ENCODE measurements at regions not wholly inside any gene's neighbourhood (a gene's known extent, or its start where the extent isn't known, plus 50 kb on each side); places are given as distances from the start of the nearest gene placed in this dataset.

DNA sequence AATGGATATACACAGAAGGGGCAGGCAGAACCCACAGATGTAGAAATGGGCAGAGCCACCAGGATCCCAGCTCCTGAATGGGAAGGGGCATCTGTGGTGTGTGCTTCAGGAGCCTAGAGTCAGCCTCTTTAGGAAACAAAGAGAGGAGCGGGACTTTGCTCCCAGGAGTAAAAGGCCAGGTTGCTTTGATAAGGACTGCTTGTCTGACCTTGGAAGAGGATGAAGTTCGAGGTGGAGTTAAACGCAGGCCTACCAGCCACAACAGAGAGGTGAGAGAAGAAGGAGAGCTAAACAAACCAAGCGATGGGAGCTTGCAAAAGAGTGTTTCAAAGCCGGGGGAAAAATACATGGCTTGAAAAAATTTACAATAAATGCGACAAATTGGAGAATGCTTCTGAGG lies 49.9 kb upstream of the TMPRSS2 start:
- TF ChIP-seq EZH2 (IDR thresholded peaks at IDR 0.05; ENCODE audit: borderline replicate concordance, low read length): no peak
- TF ChIP-seq, protein P1, sequence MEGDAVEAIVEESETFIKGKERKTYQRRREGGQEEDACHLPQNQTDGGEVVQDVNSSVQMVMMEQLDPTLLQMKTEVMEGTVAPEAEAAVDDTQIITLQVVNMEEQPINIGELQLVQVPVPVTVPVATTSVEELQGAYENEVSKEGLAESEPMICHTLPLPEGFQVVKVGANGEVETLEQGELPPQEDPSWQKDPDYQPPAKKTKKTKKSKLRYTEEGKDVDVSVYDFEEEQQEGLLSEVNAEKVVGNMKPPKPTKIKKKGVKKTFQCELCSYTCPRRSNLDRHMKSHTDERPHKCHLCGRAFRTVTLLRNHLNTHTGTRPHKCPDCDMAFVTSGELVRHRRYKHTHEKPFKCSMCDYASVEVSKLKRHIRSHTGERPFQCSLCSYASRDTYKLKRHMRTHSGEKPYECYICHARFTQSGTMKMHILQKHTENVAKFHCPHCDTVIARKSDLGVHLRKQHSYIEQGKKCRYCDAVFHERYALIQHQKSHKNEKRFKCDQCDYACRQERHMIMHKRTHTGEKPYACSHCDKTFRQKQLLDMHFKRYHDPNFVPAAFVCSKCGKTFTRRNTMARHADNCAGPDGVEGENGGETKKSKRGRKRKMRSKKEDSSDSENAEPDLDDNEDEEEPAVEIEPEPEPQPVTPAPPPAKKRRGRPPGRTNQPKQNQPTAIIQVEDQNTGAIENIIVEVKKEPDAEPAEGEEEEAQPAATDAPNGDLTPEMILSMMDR (IDR thresholded peaks at IDR 0.05; ENCODE audit: low read length): no peak
- H4K20me1 ChIP-seq (ENCODE audit: insufficient read depth, low read length): no peaks in the 10 kb centered on the region
- H3K27me3 ChIP-seq (ENCODE audit: insufficient read depth, low read length): peaks cover 8% of the 10 kb centered on the region
- H3K27ac ChIP-seq (ENCODE audit: low read depth, low read length, poor library complexity, severe bottlenecking): no peak overlapping the region
- no peaks in the 10 kb centered on the region for H3K79me2 ChIP-seq (ENCODE audit: insufficient read depth, low read length)
- no peaks in the 10 kb centered on the region for H3K9me3 ChIP-seq (ENCODE audit: low read length)
- no peak overlapping the region for H3K9ac ChIP-seq (ENCODE audit: low read length)
- no peaks in the 10 kb centered on the region for H3K4me1 ChIP-seq (ENCODE audit: insufficient read depth, low read length, severe bottlenecking)
- H3K4me3 ChIP-seq (ENCODE audit: low read depth, low read length, poor library complexity, severe bottlenecking): no peak overlapping the region
- no peaks in the 10 kb centered on the region for H3K9me2 ChIP-seq (ENCODE audit: low read depth, low read length)
- no peak overlapping the region for H2AFZ ChIP-seq (ENCODE audit: low read length)
- H3K36me3 ChIP-seq (ENCODE audit: insufficient read depth, low read length): no peaks in the 10 kb centered on the region
- no peak overlapping the region for H3K4me2 ChIP-seq (ENCODE audit: low read length)
- H3F3A ChIP-seq (ENCODE audit: insufficient read depth, low read length): no peaks in the 10 kb centered on the region

Data from OCI-LY1 (cell line).